Gastroesophageal sphincter (tissue), 4 donors: ENCODE measurements at regions not wholly inside any gene's neighbourhood (a gene's known extent, or its start where the extent isn't known, plus 50 kb on each side); places are given as distances from the start of the nearest gene placed in this dataset.

Experiments
- ATAC-seq: fragments of 150-250 bp; one replicate; pipeline ENCODE4 v1.9.1; 2016; ENCODE audit warnings: mild to moderate bottlenecking, moderate library complexity
- H3K27ac ChIP-seq, 4 donors: fragments of 200-600 bp; sonication (generic) in 3 of 4; 1 replicate in 3 of 4; 2 replicates in 1 of 4; pipeline ENCODE4 v1.5.1; 2016 to 2019
- H3K27me3 ChIP-seq: fragments of 200-600 bp; sonication (generic); one replicate; pipeline ENCODE4 v1.5.1; 2019
- H3K36me3 ChIP-seq, 2 donors: fragments of 200-600 bp; sonication (generic); one replicate each; pipeline ENCODE4 v1.5.1; 2019; ENCODE audit warnings: control low read depth in 1 of 2
- H3K4me1 ChIP-seq, 3 donors: fragments of 200-600 bp; sonication (generic); 1 replicate in 2 of 3; 2 replicates in 1 of 3; pipeline ENCODE4 v1.5.1; 2016 to 2019; ENCODE audit warnings: control low read depth in 2 of 3
- H3K4me3 ChIP-seq, 2 donors: fragments of 200-600 bp; sonication (generic); one replicate each; pipeline ENCODE4 v1.5.1; 2019; ENCODE audit warnings: mild to moderate bottlenecking in 1 of 2, moderate library complexity in 1 of 2
- H3K9me3 ChIP-seq, 3 donors: fragments of 200-600 bp; sonication (generic); one replicate each; pipeline ENCODE4 v1.5.1; 2017 to 2019; ENCODE audit warnings: control low read depth in 2 of 3
- CTCF ChIP-seq, 4 experiments: fragments of 200-600 bp in 2 of 4; fragments of 450-650 bp in 2 of 4; sonication (generic) in 1 of 4; IDR thresholded peaks; one replicate each; pipeline ENCODE4 v1.5.1; 2017 to 2019; ENCODE audit warnings: antibody characterized with exemption in 4 of 4, mild to moderate bottlenecking in 2 of 4, moderate library complexity in 2 of 4
- EP300 ChIP-seq: sonication (generic); formaldehyde crosslinking; IDR thresholded peaks from one replicate; pipeline ENCODE4 v1.6.1; 2017; ENCODE audit warnings: antibody characterized with exemption, mild to moderate bottlenecking
- POLR2A ChIP-seq, 2 donors: fragments of 450-650 bp; IDR thresholded peaks; one replicate each; pipeline ENCODE4 v1.6.1; 2017; ENCODE audit warnings: antibody characterized with exemption in 2 of 2, mild to moderate bottlenecking in 2 of 2, moderate library complexity in 1 of 2
- POLR2AphosphoS5 ChIP-seq: sonication (generic); formaldehyde crosslinking; IDR thresholded peaks from one replicate; pipeline ENCODE4 v1.6.1; 2017; ENCODE audit warnings: antibody characterized with exemption
- WGBS, 2 donors: methylation state at CpG; one replicate each; pipeline ENCODE4 v1.1.5; 2018; ENCODE audit warnings: low coverage in 1 of 2; 5-methylcytosine and 5-hydroxymethylcytosine counted together

- Histone ChIP-seq H3K4me3 (no peak overlapping the region), H3K9me3 (no peaks in the 10 kb centered on the region), H3K4me1 (no peaks in the 10 kb centered on the region), H3K36me3 (no peaks in the 10 kb centered on the region), H3K27ac (no peak overlapping the region), H3K27me3 (no peaks in the 10 kb centered on the region)
- no peak for ATAC-seq
- WGBS, 2 donors: 80 to 93% methylated on average over 4 of the region's 4 CpGs
- TF ChIP-seq POLR2A (IDR thresholded peaks at IDR 0.05): no peak
- no peak for TF ChIP-seq CTCF (IDR thresholded peaks at IDR 0.05)
- TF ChIP-seq EP300: no peak
- no peak for TF ChIP-seq POLR2AphosphoS5
Measured at GRCh38 chr20:6944292-6944691, 176.8 kb downstream of the BMP2 start.

GRCh38 chr20:6953611-6954010 lies 186.1 kb downstream of the BMP2 start:
- peaks cover 0 to 12% (median 0%) of the 10 kb centered on the region in 3 donors for H3K9me3 ChIP-seq
- H3K4me1 ChIP-seq: no peaks in the 10 kb centered on the region
- H3K27me3 ChIP-seq: no peaks in the 10 kb centered on the region
- TF ChIP-seq POLR2AphosphoS5 (no peak), EP300 (no peak), POLR2A (IDR thresholded peaks at IDR 0.05) (no peak), CTCF (IDR thresholded peaks at IDR 0.05) (no peak)
- H3K36me3 ChIP-seq: no peaks in the 10 kb centered on the region
- 79 to 81% methylated on average over 1 of the region's 1 CpG for WGBS, 2 donors
- ATAC-seq: no peak
- no peak overlapping the region for H3K4me3 ChIP-seq
- no peak overlapping the region for H3K27ac ChIP-seq

- no peaks in the 10 kb centered on the region for H3K27me3 ChIP-seq
- H3K4me1 ChIP-seq: no peaks in the 10 kb centered on the region
- H3K9me3 ChIP-seq: peaks cover 0 to 12% (median 0%) of the 10 kb centered on the region in 3 donors
- H3K36me3 ChIP-seq: no peaks in the 10 kb centered on the region
- no peak overlapping the region for H3K4me3 ChIP-seq
- no peak overlapping the region for H3K27ac ChIP-seq
- WGBS, 2 donors: 44 to 47% methylated on average over 1 to 2 of the region's 2 CpGs
- TF ChIP-seq EP300 (no peak), POLR2A (IDR thresholded peaks at IDR 0.05) (no peak), POLR2AphosphoS5 (no peak), CTCF (IDR thresholded peaks at IDR 0.05) (no peak)
- no peak for ATAC-seq
Measured at GRCh38 chr20:6954219-6954618, 186.7 kb downstream of the BMP2 start.

- Histone ChIP-seq H3K4me1 (no peaks in the 10 kb centered on the region), H3K4me3 (no peak overlapping the region), H3K36me3 (no peaks in the 10 kb centered on the region), H3K9me3 (peaks cover 0 to 12% (median 0%) of the 10 kb centered on the region in 3 donors), H3K27me3 (no peaks in the 10 kb centered on the region), H3K27ac (no peak overlapping the region)
- TF ChIP-seq POLR2AphosphoS5 (no peak), EP300 (no peak), CTCF (IDR thresholded peaks at IDR 0.05) (no peak), POLR2A (IDR thresholded peaks at IDR 0.05) (no peak)
- WGBS, 2 donors: 71 to 73% methylated on average over 2 of the region's 2 CpGs
- no peak for ATAC-seq
Measured at GRCh38 chr20:6956056-6956455, 188.6 kb downstream of the BMP2 start.

- Histone ChIP-seq H3K27me3 (no peaks in the 10 kb centered on the region), H3K36me3 (no peaks in the 10 kb centered on the region), H3K4me1 (no peaks in the 10 kb centered on the region), H3K9me3 (peaks cover 0 to 12% (median 0%) of the 10 kb centered on the region in 3 donors), H3K4me3 (no peak overlapping the region), H3K27ac (no peak overlapping the region)
- no peak for TF ChIP-seq POLR2A (IDR thresholded peaks at IDR 0.05)
- no peak for TF ChIP-seq POLR2AphosphoS5
- TF ChIP-seq EP300: no peak
- TF ChIP-seq CTCF (IDR thresholded peaks at IDR 0.05): no peak
- WGBS, 2 donors: 5 to 25% methylated on average over 5 of the region's 5 CpGs
- ATAC-seq: no peak
Measured at GRCh38 chr20:6956574-6956973, 189.1 kb downstream of the BMP2 start.
